Stomach (tissue), 8 donors: ENCODE measurements at regions not wholly inside any gene's neighbourhood (a gene's known extent, or its start where the extent isn't known, plus 50 kb on each side); places are given as distances from the start of the nearest gene placed in this dataset.

ENCODE experiments used
- DNase-seq, 2 donors: peaks; one replicate each; pipeline versions ENCODE4 v3.0.0 to v3.0.0-alpha.2; 2013 to 2019
- H3K27ac ChIP-seq, 5 donors: fragments of 200-600 bp in 4 of 5; sonication (generic) in 4 of 5; one replicate each; pipeline ENCODE4 v1.5.1; 2013 to 2019; ENCODE audit warnings: mild to moderate bottlenecking in 1 of 5, moderate library complexity in 1 of 5
- H3K27me3 ChIP-seq, 3 donors: fragments of 200-600 bp; sonication (generic); one replicate each; pipeline ENCODE4 v1.5.1; 2017 to 2019; ENCODE audit warnings: mixed run types in 1 of 3
- H3K36me3 ChIP-seq, 4 donors: fragments of 200-600 bp; sonication (generic); 1 replicate in 3 of 4; 2 replicates in 1 of 4; pipeline ENCODE4 v1.5.1; 2016 to 2019
- H3K4me1 ChIP-seq, 4 donors: fragments of 200-600 bp; sonication (generic); one replicate each; pipeline ENCODE4 v1.5.1; 2016 to 2019
- H3K4me3 ChIP-seq, 4 donors: fragments of 200-600 bp; sonication (generic) in 3 of 4; one replicate each; pipeline ENCODE4 v1.5.1; 2016 to 2019; ENCODE audit warnings: mild to moderate bottlenecking in 1 of 4
- H3K9me3 ChIP-seq, 4 donors: fragments of 200-600 bp; sonication (generic); one replicate each; pipeline ENCODE4 v1.5.1; 2016 to 2019
- EP300 ChIP-seq: sonication (generic); formaldehyde crosslinking; IDR thresholded peaks from one replicate; pipeline ENCODE4 v1.6.1; 2017; ENCODE audit warnings: antibody characterized with exemption
- POLR2A ChIP-seq, 4 donors: fragments of 450-650 bp; IDR thresholded peaks; one replicate each; pipeline ENCODE4 v1.6.1; 2016; ENCODE audit warnings: antibody characterized with exemption in 4 of 4, control low read depth in 2 of 4, mild to moderate bottlenecking in 1 of 4, moderate library complexity in 1 of 4
- POLR2AphosphoS5 ChIP-seq, 3 donors: sonication (generic); formaldehyde crosslinking; IDR thresholded peaks; one replicate each; pipeline ENCODE4 v1.6.1; 2016; ENCODE audit warnings: antibody characterized with exemption in 3 of 3
- WGBS, 5 donors: extraction: QIAGEN DNeasy Blood & Tissue Kit in 3 of 5; methylation state at CpG; one replicate each; pipeline versions ENCODE4 v1.1.5 to v1.1.7; 2013 to 2018; 5-methylcytosine and 5-hydroxymethylcytosine counted together
- intact Hi-C: fragments of 100-400 bp; cut with DNase I; formaldehyde crosslinking; loops from one replicate; pipeline ENCODE4 v1.15.1; 2023; ENCODE audit warnings: low total_unique reads
- TF ChIP-seq, protein P1 (sequence below), 7 experiments: fragments of 450-650 bp in 4 of 7; fragments of 200-600 bp in 3 of 7; sonication (generic) in 3 of 7; IDR thresholded peaks; one replicate each; pipeline ENCODE4 v1.5.1; 2016 to 2019; ENCODE audit warnings: antibody characterized with exemption in 7 of 7, control low read depth in 2 of 7, mild to moderate bottlenecking in 1 of 7
- donor health status: healthy with polysubstance abuse.
- donor health status: Bipolar disorder and iron deficiency.
- donor health status: healthy.

GRCh38 chr4:111027526-111027925 is 404.6 kb upstream of the PITX2 start:
- Histone ChIP-seq H3K4me1 (no peaks in the 10 kb centered on the region), H3K27ac (no peak overlapping the region), H3K9me3 (no peaks in the 10 kb centered on the region), H3K27me3 (no peaks in the 10 kb centered on the region), H3K4me3 (no peak overlapping the region), H3K36me3 (no peaks in the 10 kb centered on the region)
- TF ChIP-seq POLR2A (IDR thresholded peaks at IDR 0.05) (no peak), POLR2AphosphoS5 (IDR thresholded peaks at IDR 0.05) (no peak), EP300 (no peak)
- TF ChIP-seq, protein P1, sequence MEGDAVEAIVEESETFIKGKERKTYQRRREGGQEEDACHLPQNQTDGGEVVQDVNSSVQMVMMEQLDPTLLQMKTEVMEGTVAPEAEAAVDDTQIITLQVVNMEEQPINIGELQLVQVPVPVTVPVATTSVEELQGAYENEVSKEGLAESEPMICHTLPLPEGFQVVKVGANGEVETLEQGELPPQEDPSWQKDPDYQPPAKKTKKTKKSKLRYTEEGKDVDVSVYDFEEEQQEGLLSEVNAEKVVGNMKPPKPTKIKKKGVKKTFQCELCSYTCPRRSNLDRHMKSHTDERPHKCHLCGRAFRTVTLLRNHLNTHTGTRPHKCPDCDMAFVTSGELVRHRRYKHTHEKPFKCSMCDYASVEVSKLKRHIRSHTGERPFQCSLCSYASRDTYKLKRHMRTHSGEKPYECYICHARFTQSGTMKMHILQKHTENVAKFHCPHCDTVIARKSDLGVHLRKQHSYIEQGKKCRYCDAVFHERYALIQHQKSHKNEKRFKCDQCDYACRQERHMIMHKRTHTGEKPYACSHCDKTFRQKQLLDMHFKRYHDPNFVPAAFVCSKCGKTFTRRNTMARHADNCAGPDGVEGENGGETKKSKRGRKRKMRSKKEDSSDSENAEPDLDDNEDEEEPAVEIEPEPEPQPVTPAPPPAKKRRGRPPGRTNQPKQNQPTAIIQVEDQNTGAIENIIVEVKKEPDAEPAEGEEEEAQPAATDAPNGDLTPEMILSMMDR (IDR thresholded peaks at IDR 0.05): no peak
- intact Hi-C loops: no loop called here
- DNase-seq: no peak
- 22 to 54% (median 38%) methylated on average over 1 of the region's 1 CpG for WGBS, 5 donors

- no peak for DNase-seq
- Histone ChIP-seq H3K9me3 (no peaks in the 10 kb centered on the region), H3K4me3 (no peak overlapping the region), H3K27me3 (no peaks in the 10 kb centered on the region), H3K27ac (no peak overlapping the region), H3K4me1 (no peaks in the 10 kb centered on the region), H3K36me3 (no peaks in the 10 kb centered on the region)
- TF ChIP-seq EP300: no peak
- no peak for TF ChIP-seq POLR2AphosphoS5 (IDR thresholded peaks at IDR 0.05)
- TF ChIP-seq, protein P1 (IDR thresholded peaks at IDR 0.05): no peak
- TF ChIP-seq POLR2A (IDR thresholded peaks at IDR 0.05): no peak
- intact Hi-C loops: no loop called here
- WGBS, 5 donors: 48 to 76% (median 61%) methylated on average over 1 of the region's 1 CpG
These were observed 405.9 kb upstream of the PITX2 start for GRCh38 chr4:111028795-111029194.

DNA sequence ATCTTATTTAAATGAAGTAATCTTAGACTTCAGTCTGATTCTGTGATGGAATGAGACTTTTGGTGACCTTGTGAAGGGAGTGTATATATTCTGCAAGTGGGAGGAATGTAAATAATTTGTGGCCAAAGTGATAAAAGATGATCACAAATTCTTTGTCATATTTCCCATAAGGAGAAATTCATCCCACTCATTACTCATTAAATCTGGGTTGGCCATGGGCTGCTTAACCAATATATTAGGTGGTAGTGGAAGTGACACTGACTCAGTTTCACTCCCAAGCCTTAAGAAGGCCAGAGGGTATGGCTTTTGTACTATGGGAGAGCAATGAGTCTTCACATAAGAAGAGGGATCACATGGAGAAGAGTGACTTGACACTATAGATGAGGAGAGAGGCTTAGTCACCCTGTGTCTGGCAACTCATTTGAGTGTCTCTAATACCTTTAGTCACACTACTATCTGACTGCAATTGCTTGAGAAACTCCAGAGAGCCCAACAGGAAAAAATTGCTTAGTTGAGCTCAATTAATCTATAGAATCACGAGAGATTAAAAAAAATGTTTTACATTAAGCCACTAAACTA is 408.2 kb upstream of the PITX2 start:
- H3K4me1 ChIP-seq: no peaks in the 10 kb centered on the region
- intact Hi-C loops: no loop called here
- no peaks in the 10 kb centered on the region for H3K9me3 ChIP-seq
- H3K27me3 ChIP-seq: no peaks in the 10 kb centered on the region
- H3K27ac ChIP-seq: no peak overlapping the region
- H3K36me3 ChIP-seq: no peaks in the 10 kb centered on the region
- no peak for DNase-seq
- H3K4me3 ChIP-seq: no peak overlapping the region
- TF ChIP-seq POLR2AphosphoS5 (IDR thresholded peaks at IDR 0.05) (no peak), EP300 (no peak), POLR2A (IDR thresholded peaks at IDR 0.05) (no peak)
- TF ChIP-seq, protein P1 (IDR thresholded peaks at IDR 0.05): no peak
- WGBS, 5 donors: 29 to 46% (median 33%) methylated on average over 1 of the region's 1 CpG

DNA sequence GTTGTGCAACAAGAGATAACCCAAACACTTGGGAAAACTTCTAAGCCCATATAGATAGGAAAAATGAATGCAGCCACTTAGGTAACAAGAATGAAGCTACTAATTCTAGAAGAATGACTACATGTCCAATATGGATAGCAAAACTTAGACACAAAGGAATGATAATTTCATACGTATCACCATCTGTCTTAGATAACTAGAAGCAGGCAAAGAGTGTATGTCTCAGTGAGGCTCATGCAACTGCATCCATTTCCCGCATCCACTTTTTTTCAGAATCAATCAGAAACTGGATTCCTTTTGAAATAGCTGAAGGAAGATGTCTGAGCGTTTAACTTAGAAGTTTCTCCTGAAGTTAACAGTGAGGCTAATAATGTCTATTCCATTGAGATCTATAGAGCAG is 408.7 kb upstream of the PITX2 start:
- no peaks in the 10 kb centered on the region for H3K9me3 ChIP-seq
- DNase-seq: no peak
- TF ChIP-seq EP300: no peak
- no peak for TF ChIP-seq POLR2AphosphoS5 (IDR thresholded peaks at IDR 0.05)
- TF ChIP-seq POLR2A (IDR thresholded peaks at IDR 0.05): no peak
- TF ChIP-seq, protein P1 (IDR thresholded peaks at IDR 0.05): no peak
- H3K27ac ChIP-seq: no peak overlapping the region
- no peaks in the 10 kb centered on the region for H3K4me1 ChIP-seq
- no peaks in the 10 kb centered on the region for H3K27me3 ChIP-seq
- 84 to 93% (median 88%) methylated on average over 3 of the region's 3 CpGs for WGBS, 5 donors
- H3K4me3 ChIP-seq: no peak overlapping the region
- intact Hi-C loops: no loop called here
- H3K36me3 ChIP-seq: no peaks in the 10 kb centered on the region
